C4-2B (cell line): ENCODE measurements at regions not wholly inside any gene's neighbourhood (a gene's known extent, or its start where the extent isn't known, plus 50 kb on each side); places are given as distances from the start of the nearest gene placed in this dataset.

ENCODE experiments used
- H3K27ac ChIP-seq: fragments of 450-650 bp; 2 replicates; pipeline ENCODE4 v1.5.1; 2017
- CTCF ChIP-seq: fragments of 450-650 bp; conservative IDR thresholded peaks from 2 replicates; pipeline ENCODE4 v1.5.1; 2017; ENCODE audit warnings: mild to moderate bottlenecking
- ZFX ChIP-seq: fragments of 450-650 bp; IDR thresholded peaks from 2 replicates; pipeline ENCODE4 v1.6.1; 2017

GRCh38 chr14:34334329-34334728 is 127.7 kb downstream of the SPTSSA start:
- no peak overlapping the region for H3K27ac ChIP-seq
- TF ChIP-seq ZFX (no peak), CTCF (no peak)

- H3K27ac ChIP-seq, result peak overlapping the region; percentile 64
- TF ChIP-seq ZFX, result no peak
- TF ChIP-seq CTCF, result peak; percentile 98
Measured at GRCh38 chr14:34331728-34332623, 130.1 kb downstream of the SPTSSA start.

GRCh38 chr14:34330846-34331245 is 131.2 kb downstream of the SPTSSA start:
- TF ChIP-seq ZFX, result no peak
- TF ChIP-seq CTCF, result no peak
- H3K27ac ChIP-seq, result no peak overlapping the region

GRCh38 chr14:34329301-34329700 is 132.7 kb downstream of the SPTSSA start:
- TF ChIP-seq ZFX (no peak), CTCF (no peak)
- H3K27ac ChIP-seq, result no peak overlapping the region

GRCh38 chr14:34328178-34328577 is 133.9 kb downstream of the SPTSSA start:
- TF ChIP-seq ZFX, result no peak
- no peak overlapping the region for H3K27ac ChIP-seq

- H3K27ac ChIP-seq, result no peak overlapping the region
- TF ChIP-seq ZFX (no peak), CTCF (no peak)
Measured at GRCh38 chr14:34325493-34325892, 136.5 kb downstream of the SPTSSA start.

- TF ChIP-seq CTCF (peak; percentile 81), ZFX (no peak)
- no peak overlapping the region for H3K27ac ChIP-seq
Measured at GRCh38 chr14:34324363-34324795, 137.7 kb downstream of the SPTSSA start.
